Muscle layer of duodenum (tissue), 2 donors: ENCODE measurements at regions not wholly inside any gene's neighbourhood (a gene's known extent, or its start where the extent isn't known, plus 50 kb on each side); places are given as distances from the start of the nearest gene placed in this dataset.

Source experiments
- H3K27ac ChIP-seq: one replicate; pipeline ENCODE4 v1.7.0; 2013; ENCODE audit warnings: mild to moderate bottlenecking, low read length
- H3K27me3 ChIP-seq: one replicate; pipeline ENCODE4 v1.7.0; 2013; ENCODE audit warnings: low read depth, mild to moderate bottlenecking, control low read depth, low read length
- H3K36me3 ChIP-seq, 2 donors: one replicate each; pipeline ENCODE4 v1.7.0; 2013; ENCODE audit warnings: low read length in 2 of 2, control low read depth in 1 of 2, mild to moderate bottlenecking in 1 of 2; ENCODE audit not compliant: insufficient read depth in 2 of 2, control insufficient read depth in 1 of 2
- H3K4me1 ChIP-seq, 2 donors: one replicate each; pipeline ENCODE4 v1.7.0; 2013; ENCODE audit warnings: low read length in 2 of 2, mild to moderate bottlenecking in 2 of 2, control low read depth in 1 of 2, moderate library complexity in 1 of 2; ENCODE audit not compliant: insufficient read depth in 2 of 2, control insufficient read depth in 1 of 2
- H3K4me3 ChIP-seq, 2 donors: one replicate each; pipeline ENCODE4 v1.7.0; 2013; ENCODE audit warnings: low read length in 2 of 2, low read depth in 1 of 2, mild to moderate bottlenecking in 1 of 2
- H3K9me3 ChIP-seq, 2 donors: one replicate each; pipeline ENCODE4 v1.7.0; 2013; ENCODE audit warnings: low read length in 2 of 2, control low read depth in 1 of 2, mild to moderate bottlenecking in 1 of 2; ENCODE audit not compliant: control insufficient read depth in 1 of 2
- donor health status: healthy.

DNA sequence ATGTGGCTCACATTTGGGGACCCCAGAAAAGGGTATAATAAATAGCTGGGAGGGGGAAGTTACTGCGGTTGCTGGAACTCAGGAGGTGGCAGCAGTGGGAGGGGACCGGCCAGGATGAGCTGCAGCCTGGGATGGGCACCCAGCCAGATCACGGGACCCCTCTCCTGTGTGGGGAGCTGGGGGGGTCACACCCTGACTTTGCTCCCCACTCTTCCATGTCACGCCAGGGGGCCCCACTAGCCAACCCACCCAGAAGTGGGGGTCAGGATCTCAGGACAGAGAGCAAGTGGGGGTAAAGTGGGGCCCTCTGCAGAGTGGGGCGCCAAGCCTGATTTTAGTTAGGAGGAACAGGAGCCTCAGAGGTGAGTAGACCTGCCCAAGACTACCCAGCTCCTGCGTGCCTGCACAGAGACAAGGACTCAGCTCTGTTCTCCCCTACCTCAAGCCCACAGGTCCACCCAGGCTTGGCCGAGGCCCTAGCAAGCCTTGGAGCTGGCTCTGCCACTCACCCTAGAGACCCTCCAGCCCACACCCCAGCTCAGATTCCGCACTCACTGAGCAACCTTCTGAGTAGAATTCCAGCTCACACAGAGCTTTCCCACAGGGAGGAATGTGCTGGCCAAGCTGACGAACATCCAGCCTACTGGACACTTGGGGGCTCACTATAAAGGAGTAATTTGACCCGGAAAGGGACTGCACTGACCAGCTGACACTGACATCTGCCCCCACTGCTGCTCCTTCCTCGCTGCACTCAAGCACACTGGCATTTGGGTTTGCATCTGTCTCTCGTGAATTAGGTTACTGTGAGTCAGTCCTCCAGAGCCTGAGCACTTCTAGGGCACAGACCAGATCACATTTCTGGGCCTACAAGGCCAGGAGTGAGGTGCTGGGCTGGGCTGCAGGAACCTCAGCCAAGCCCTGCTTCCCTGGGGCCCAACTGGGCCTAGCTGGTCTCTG, 310.1 kb downstream of the C16orf95 start:
- H3K4me1 ChIP-seq = no peaks in the 10 kb centered on the region
- H3K36me3 ChIP-seq = no peaks in the 10 kb centered on the region
- no peak overlapping the region for H3K27ac ChIP-seq
- H3K9me3 ChIP-seq = peaks cover 0 to 8% of the 10 kb centered on the region in 2 donors
- no peaks in the 10 kb centered on the region for H3K27me3 ChIP-seq
- no peak overlapping the region for H3K4me3 ChIP-seq

- Histone ChIP-seq H3K9me3 (peaks cover 0 to 8% of the 10 kb centered on the region in 2 donors), H3K4me1 (no peaks in the 10 kb centered on the region), H3K27me3 (no peaks in the 10 kb centered on the region), H3K4me3 (no peak overlapping the region), H3K27ac (no peak overlapping the region), H3K36me3 (no peaks in the 10 kb centered on the region)
Measured at GRCh38 chr16:87007907-87008306, 309.3 kb downstream of the C16orf95 start.

DNA sequence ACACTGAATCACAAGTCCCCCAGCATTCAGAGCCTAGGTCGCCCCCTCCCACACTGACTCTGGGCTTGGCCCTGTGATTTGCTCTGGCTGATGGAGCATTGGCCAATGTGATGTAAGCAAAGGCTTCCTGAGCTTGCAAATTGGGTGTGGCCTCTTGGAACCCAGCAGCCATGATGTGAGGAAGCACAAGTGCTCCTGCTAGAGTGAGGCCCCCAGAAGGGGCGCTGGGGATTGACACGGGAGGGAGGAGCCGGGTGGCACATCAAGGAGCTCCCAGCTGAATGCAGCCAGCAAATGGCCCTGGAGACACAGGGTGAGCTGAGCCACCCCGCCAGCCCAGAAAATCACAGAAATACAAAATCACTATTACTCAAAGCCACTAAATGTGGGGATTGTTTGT, 308.5 kb downstream of the C16orf95 start:
- Histone ChIP-seq H3K27ac (no peak overlapping the region), H3K4me3 (no peak overlapping the region), H3K36me3 (no peaks in the 10 kb centered on the region), H3K9me3 (peaks cover 0 to 8% of the 10 kb centered on the region in 2 donors), H3K27me3 (no peaks in the 10 kb centered on the region), H3K4me1 (no peaks in the 10 kb centered on the region)

GRCh38 chr16:87012954-87013938, 303.9 kb downstream of the C16orf95 start:
- H3K27me3 ChIP-seq = no peaks in the 10 kb centered on the region
- H3K9me3 ChIP-seq = peaks cover 0 to 7% of the 10 kb centered on the region in 2 donors
- H3K36me3 ChIP-seq = no peaks in the 10 kb centered on the region
- no peak overlapping the region for H3K27ac ChIP-seq
- no peaks in the 10 kb centered on the region for H3K4me1 ChIP-seq
- no peak overlapping the region for H3K4me3 ChIP-seq

- H3K4me3 ChIP-seq = no peak overlapping the region
- no peak overlapping the region for H3K27ac ChIP-seq
Measured at GRCh38 chr16:87014112-87014511, 303.1 kb downstream of the C16orf95 start.

DNA sequence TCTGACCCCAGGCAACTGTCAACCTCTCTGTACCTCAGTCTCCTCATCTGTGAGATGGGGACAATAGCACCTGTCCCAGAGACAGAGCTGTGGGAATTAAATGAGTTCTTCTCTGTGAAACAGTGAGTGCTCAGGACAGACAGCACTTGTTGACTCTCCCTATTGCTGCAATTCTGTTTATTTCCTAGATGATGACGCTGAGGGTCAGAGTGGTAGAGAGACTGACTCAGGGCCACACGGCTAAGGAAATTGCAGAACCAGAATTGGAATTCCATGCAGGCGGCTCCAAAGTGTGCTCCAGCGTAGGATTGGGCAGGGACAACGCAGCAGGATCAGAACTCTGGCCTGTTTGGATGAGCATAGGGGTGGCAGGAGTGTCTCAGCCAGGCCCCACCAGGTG, 302.2 kb downstream of the C16orf95 start:
- no peak overlapping the region for H3K27ac ChIP-seq

More at GRCh38 chr16:87014112-87014511, 303.1 kb downstream of the C16orf95 start:
- H3K4me1 ChIP-seq = no peaks in the 10 kb centered on the region
- H3K36me3 ChIP-seq = no peaks in the 10 kb centered on the region
- no peaks in the 10 kb centered on the region for H3K27me3 ChIP-seq
- no peaks in the 10 kb centered on the region for H3K9me3 ChIP-seq

GRCh38 chr16:87016046-87017035, 300.9 kb downstream of the C16orf95 start:
- Histone ChIP-seq H3K4me3 (no peak overlapping the region), H3K27ac (no peak overlapping the region), H3K36me3 (no peaks in the 10 kb centered on the region), H3K4me1 (no peaks in the 10 kb centered on the region), H3K9me3 (no peaks in the 10 kb centered on the region), H3K27me3 (no peaks in the 10 kb centered on the region)

More for the DNA sequence above, 302.2 kb downstream of the C16orf95 start:
- Histone ChIP-seq H3K36me3 (no peaks in the 10 kb centered on the region), H3K27me3 (no peaks in the 10 kb centered on the region), H3K9me3 (no peaks in the 10 kb centered on the region), H3K4me1 (no peaks in the 10 kb centered on the region), H3K4me3 (no peak overlapping the region)

GRCh38 chr16:87017371-87018012, 299.7 kb downstream of the C16orf95 start:
- H3K4me1 ChIP-seq = no peaks in the 10 kb centered on the region
- H3K27me3 ChIP-seq = no peaks in the 10 kb centered on the region
- no peaks in the 10 kb centered on the region for H3K9me3 ChIP-seq
- no peaks in the 10 kb centered on the region for H3K36me3 ChIP-seq
- H3K27ac ChIP-seq = no peak overlapping the region
- no peak overlapping the region for H3K4me3 ChIP-seq

DNA sequence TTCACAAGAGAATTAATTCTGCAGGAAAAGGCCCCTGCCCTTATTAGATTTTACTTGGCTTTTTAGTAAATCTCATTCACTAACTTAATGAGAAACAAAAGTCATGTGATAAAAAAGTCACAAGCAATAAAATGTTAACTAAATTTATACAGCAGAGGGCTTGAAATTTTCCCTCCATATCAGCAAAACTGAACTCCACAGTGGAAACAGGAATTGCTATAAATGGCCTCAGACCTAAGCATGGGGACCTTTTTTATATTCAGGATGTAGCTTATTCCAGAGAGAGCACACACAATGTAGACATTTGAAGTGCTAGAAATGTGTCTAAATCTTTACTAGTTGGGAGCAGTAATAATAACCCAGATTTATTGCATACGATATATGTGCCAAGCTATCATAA, 291.5 kb downstream of the C16orf95 start:
- no peaks in the 10 kb centered on the region for H3K9me3 ChIP-seq
- no peak overlapping the region for H3K4me3 ChIP-seq
- no peak overlapping the region for H3K27ac ChIP-seq
- H3K36me3 ChIP-seq = no peaks in the 10 kb centered on the region
- H3K4me1 ChIP-seq = no peaks in the 10 kb centered on the region
- H3K27me3 ChIP-seq = no peaks in the 10 kb centered on the region

DNA sequence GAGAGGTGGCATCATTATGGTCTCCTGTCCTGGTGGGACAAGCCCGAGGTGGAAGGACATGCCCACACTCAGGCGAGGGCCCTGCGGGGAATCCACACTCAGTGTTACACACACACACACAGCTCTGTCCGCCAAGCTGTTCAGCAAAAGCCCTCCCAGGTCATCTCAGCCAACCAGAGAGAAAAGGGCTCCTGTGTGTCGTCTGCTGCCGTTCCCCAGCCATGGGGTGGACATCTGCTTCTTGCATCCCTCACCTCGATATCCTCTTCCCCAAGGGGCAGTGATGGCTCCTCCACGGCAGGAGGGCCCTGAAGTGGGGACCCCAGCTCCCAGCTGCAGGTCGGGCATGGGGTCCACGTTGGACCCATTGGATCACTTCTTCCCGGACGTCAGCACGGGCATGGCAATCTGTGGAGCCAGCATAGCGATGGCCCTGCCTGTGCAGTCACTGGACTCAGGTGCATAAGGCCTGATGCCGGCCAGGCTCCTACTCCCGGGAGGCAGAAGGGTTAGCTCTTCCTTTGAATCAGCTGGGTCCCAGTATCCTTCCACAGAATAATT, 290.1 kb downstream of the C16orf95 start:
- Histone ChIP-seq H3K36me3 (no peaks in the 10 kb centered on the region), H3K27ac (no peak overlapping the region), H3K4me3 (no peak overlapping the region), H3K9me3 (no peaks in the 10 kb centered on the region), H3K4me1 (no peaks in the 10 kb centered on the region), H3K27me3 (no peaks in the 10 kb centered on the region)
